ENCODE measurements at regions not wholly inside any gene's neighbourhood (a gene's known extent, or its start where the extent isn't known, plus 50 kb on each side); places are given as distances from the start of the nearest gene placed in this dataset.

DNA sequence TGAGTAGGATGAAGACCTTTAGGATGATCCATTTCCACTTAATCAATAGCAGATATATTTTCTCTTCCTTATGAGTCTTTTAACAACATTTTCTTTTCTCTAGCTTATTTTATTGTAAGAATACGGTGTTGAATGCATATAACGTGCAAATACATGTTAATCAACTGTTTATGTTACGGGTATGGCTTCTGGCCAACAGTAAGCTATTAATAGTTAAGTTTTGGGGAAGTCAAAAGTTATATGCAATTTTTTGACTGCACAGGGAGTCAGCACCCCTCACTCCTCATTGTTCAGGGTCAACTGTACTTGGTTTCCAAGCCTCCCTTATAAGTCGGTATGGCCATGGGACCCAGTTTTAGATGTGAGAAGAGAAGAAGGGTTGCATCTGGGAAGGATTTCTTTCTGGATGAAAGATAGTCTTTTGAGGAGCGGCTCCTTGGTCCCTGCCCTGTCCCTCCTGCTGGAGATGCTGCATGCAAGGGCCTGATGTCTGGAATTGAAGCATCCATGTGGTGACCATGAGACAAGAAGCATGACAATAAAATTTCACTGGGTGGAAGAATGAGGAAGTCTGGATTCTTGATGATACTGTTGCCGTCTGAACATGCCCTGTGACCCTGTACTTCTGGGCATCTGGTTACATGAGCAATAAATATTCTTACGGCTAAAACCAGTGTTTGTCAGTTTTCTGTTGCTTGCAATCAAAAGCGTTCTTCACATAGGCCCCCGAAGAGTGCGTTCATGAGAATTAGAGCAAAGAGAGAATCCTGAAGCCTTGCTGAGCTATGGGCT is 194.7 kb upstream of the PMEPA1 start:
- Mint-ChIP-seq H3K4me1 (no peaks in the 10 kb centered on the region), H3K9me3 (no peaks in the 10 kb centered on the region), H3K27ac (no peak overlapping the region), H3K36me3 (ENCODE audit: low read depth) (no peaks in the 10 kb centered on the region), H3K27me3 (peaks cover 35% of the 10 kb centered on the region), H3K4me3 (no peak overlapping the region)
- DNase-seq: no peak
- POLR2A ChIA-PET: no interaction called here
- CTCF ChIA-PET: no interaction called here

DNA sequence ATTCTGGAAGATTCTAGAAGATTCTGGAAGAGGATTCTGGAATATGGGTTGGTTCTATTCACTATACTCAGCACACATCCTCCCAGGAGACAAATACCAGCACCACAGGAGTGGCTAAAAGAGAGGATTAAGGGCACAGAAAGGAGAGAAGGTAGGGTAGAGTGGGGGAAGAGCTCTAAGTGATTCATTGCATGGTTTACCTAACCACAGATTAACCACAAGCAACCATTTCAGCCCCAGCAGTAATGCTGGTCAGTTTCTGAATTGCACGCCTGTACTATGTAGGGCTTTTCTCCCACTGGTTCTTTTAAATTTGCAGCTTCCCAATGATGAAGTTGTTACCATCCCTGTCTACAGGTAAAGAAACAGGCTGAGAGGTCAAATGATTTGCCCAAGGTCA is 192.7 kb upstream of the PMEPA1 start:
- no peaks in the 10 kb centered on the region for H3K9me3 Mint-ChIP-seq
- no peak overlapping the region for H3K27ac Mint-ChIP-seq

GRCh38 chr20:57901526-57901925 is 191.7 kb upstream of the PMEPA1 start:
- no peak overlapping the region for H3K27ac Mint-ChIP-seq
- CTCF ChIA-PET: no interaction called here

More for the DNA sequence above, 192.7 kb upstream of the PMEPA1 start:
- Mint-ChIP-seq H3K27me3 (peaks cover 29% of the 10 kb centered on the region), H3K36me3 (ENCODE audit: low read depth) (no peaks in the 10 kb centered on the region), H3K4me3 (no peak overlapping the region), H3K4me1 (no peaks in the 10 kb centered on the region)
- DNase-seq: no peak
- ChIA-PET POLR2A (no interaction called here), CTCF (no interaction called here)

DNA sequence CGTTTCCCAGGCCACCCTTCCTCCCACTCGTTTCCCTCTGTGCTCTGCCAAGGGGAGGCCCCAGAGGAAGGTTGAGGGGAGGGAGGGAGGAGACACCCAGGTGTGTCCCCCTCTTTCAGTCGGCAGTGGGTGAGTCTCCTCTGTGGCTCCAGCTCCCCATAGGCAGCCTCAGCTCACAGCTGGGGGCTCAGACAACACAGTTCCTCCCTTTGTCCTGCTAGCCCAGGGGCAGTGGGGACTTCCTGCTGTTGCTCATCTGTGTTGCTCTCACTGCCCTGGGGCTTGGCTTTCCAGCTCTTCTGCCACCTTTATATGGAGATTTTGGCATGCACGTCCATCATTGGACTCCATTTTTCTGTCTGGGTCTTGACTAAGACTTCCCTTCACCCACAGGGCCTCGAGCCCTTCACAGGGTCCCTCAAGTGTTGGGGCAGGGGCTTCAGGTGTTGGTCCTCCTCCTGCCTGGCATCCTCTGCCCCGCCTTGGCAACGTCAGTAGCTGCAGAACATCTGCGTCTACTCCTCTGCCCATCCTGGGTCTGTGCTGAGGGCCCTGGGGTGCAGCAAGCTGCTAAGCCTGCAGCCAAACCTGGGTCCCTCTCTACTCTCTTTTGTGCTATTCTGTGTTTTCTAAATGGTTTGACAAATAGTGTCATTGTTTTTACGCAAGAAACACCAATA is 190.6 kb upstream of the PMEPA1 start:
- H3K36me3 Mint-ChIP-seq (ENCODE audit: low read depth): no peaks in the 10 kb centered on the region
- POLR2A ChIA-PET: no interaction called here
- no peak overlapping the region for H3K27ac Mint-ChIP-seq
- no peaks in the 10 kb centered on the region for H3K9me3 Mint-ChIP-seq
- CTCF ChIA-PET: no interaction called here
- DNase-seq: no peak
- H3K4me1 Mint-ChIP-seq: no peaks in the 10 kb centered on the region
- peaks cover 17% of the 10 kb centered on the region for H3K27me3 Mint-ChIP-seq
- no peak overlapping the region for H3K4me3 Mint-ChIP-seq

More at GRCh38 chr20:57901526-57901925, 191.7 kb upstream of the PMEPA1 start:
- no peaks in the 10 kb centered on the region for H3K36me3 Mint-ChIP-seq (ENCODE audit: low read depth)
- H3K9me3 Mint-ChIP-seq: no peaks in the 10 kb centered on the region
- peaks cover 27% of the 10 kb centered on the region for H3K27me3 Mint-ChIP-seq
- H3K4me1 Mint-ChIP-seq: no peaks in the 10 kb centered on the region
- H3K4me3 Mint-ChIP-seq: no peak overlapping the region
- DNase-seq: no peak
- POLR2A ChIA-PET: no interaction called here

DNA sequence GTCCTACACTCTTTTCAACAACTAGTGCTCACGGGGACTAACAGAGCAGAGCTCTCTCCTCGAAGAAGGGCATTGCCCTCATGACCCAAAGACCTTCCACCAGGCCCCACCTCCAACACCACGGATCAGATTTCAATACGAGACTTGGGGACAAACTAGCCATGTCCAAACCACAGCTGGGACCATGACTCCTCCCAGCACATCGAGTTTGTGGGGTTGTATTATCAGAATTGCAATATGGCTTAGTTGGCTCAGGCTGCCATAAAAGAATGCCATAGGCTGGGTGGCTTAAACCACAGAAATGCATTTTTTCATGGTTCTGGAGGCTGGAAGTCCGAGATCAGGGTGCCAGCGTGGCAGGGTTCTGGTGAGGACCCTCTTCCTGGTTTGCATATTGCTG is 189.7 kb upstream of the PMEPA1 start:
- Mint-ChIP-seq H3K27ac (no peak overlapping the region), H3K9me3 (no peaks in the 10 kb centered on the region), H3K4me3 (no peak overlapping the region), H3K36me3 (ENCODE audit: low read depth) (no peaks in the 10 kb centered on the region), H3K4me1 (no peaks in the 10 kb centered on the region), H3K27me3 (peaks cover 9% of the 10 kb centered on the region)
- no peak for DNase-seq
- ChIA-PET CTCF (no interaction called here), POLR2A (no interaction called here)

GRCh38 chr20:57898332-57898731 is 188.5 kb upstream of the PMEPA1 start:
- no peaks in the 10 kb centered on the region for H3K27me3 Mint-ChIP-seq
- H3K4me1 Mint-ChIP-seq: no peaks in the 10 kb centered on the region
- H3K4me3 Mint-ChIP-seq: no peak overlapping the region
- POLR2A ChIA-PET: no interaction called here
- CTCF ChIA-PET: no interaction called here
- DNase-seq: no peak
- H3K27ac Mint-ChIP-seq: no peak overlapping the region
- H3K9me3 Mint-ChIP-seq: no peaks in the 10 kb centered on the region
- H3K36me3 Mint-ChIP-seq (ENCODE audit: low read depth): no peaks in the 10 kb centered on the region

DNA sequence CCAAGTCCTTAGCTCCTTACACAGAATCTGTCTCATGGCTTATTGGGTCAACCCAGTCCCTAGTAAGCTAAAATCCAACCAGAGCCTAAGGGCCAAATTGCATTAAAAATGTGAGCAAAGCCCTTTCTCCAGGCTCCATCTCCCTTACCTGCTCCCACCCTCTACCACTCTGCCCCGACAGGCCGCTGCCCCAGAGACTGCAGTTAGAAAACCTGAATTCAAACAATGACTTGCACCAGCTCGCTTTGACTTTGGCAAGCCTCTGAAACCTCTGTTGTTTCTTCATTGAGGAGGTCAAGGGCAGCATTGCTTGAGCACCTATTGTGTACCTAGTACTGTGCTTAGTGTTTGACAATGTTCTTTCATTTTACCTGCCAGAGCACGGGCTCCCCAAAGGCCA is 188.1 kb upstream of the PMEPA1 start:
- no peaks in the 10 kb centered on the region for H3K9me3 Mint-ChIP-seq
- ChIA-PET CTCF (no interaction called here), POLR2A (no interaction called here)
- no peaks in the 10 kb centered on the region for H3K36me3 Mint-ChIP-seq (ENCODE audit: low read depth)
- no peak for DNase-seq
- no peak overlapping the region for H3K27ac Mint-ChIP-seq
- H3K4me3 Mint-ChIP-seq: no peak overlapping the region
- no peaks in the 10 kb centered on the region for H3K27me3 Mint-ChIP-seq
- no peaks in the 10 kb centered on the region for H3K4me1 Mint-ChIP-seq

GRCh38 chr20:57897156-57897874 is 187.5 kb upstream of the PMEPA1 start:
- Mint-ChIP-seq H3K27me3 (no peaks in the 10 kb centered on the region), H3K27ac (no peak overlapping the region), H3K36me3 (ENCODE audit: low read depth) (no peaks in the 10 kb centered on the region), H3K9me3 (no peaks in the 10 kb centered on the region), H3K4me3 (no peak overlapping the region), H3K4me1 (no peaks in the 10 kb centered on the region)
- ChIA-PET CTCF (no interaction called here), POLR2A (no interaction called here)
- no peak for DNase-seq

DNA sequence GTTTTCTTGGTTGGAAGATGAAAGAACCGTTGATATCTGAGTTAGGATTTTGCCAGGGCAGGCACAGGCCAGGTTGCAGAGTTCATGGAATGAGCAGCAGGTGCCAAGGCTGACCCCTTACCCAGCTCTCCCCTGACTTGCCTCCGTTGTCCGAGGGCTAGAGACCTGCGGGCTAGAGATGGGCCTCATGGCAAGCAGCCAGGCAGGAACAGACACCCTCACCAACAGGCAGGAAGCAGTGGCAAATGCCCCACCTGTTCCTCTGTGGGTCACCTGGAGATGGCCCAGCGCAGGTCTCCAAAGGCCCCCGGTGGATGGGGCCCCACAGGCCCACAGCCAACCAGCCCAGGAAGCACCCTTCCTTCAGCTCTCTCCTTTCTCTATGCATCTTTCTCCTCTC is 186.7 kb upstream of the PMEPA1 start:
- CTCF ChIA-PET: no interaction called here
- no peaks in the 10 kb centered on the region for H3K9me3 Mint-ChIP-seq
- H3K36me3 Mint-ChIP-seq (ENCODE audit: low read depth): no peaks in the 10 kb centered on the region
- no peak overlapping the region for H3K27ac Mint-ChIP-seq
- no peak for DNase-seq
- H3K4me1 Mint-ChIP-seq: no peaks in the 10 kb centered on the region
- POLR2A ChIA-PET: no interaction called here
- no peaks in the 10 kb centered on the region for H3K27me3 Mint-ChIP-seq
- no peak overlapping the region for H3K4me3 Mint-ChIP-seq

DNA sequence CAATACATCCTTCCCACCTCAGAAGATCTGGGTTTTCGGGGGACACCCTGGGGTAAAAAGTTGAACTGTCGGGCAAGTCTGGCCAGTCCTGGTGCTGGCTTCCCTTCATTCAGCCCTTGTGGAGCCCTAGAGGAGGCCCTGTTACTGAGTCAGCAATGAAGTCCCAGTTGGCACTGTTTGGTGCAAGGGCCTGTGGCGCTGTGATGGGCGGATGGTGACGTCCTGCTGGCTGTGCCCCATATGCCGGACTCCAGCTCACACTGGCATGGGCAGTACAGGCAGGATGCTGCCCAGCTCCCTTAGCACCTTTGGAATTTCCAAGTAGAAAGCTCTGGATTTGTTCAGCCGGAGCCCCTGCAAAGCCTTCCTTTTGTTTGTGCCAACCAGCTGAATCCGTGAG is 186.2 kb upstream of the PMEPA1 start:
- no peaks in the 10 kb centered on the region for H3K9me3 Mint-ChIP-seq
- H3K27ac Mint-ChIP-seq: no peak overlapping the region
- no peaks in the 10 kb centered on the region for H3K36me3 Mint-ChIP-seq (ENCODE audit: low read depth)
- H3K4me1 Mint-ChIP-seq: no peaks in the 10 kb centered on the region
- DNase-seq: no peak
- ChIA-PET CTCF (no interaction called here), POLR2A (no interaction called here)
- H3K27me3 Mint-ChIP-seq: no peaks in the 10 kb centered on the region
- no peak overlapping the region for H3K4me3 Mint-ChIP-seq

DNA sequence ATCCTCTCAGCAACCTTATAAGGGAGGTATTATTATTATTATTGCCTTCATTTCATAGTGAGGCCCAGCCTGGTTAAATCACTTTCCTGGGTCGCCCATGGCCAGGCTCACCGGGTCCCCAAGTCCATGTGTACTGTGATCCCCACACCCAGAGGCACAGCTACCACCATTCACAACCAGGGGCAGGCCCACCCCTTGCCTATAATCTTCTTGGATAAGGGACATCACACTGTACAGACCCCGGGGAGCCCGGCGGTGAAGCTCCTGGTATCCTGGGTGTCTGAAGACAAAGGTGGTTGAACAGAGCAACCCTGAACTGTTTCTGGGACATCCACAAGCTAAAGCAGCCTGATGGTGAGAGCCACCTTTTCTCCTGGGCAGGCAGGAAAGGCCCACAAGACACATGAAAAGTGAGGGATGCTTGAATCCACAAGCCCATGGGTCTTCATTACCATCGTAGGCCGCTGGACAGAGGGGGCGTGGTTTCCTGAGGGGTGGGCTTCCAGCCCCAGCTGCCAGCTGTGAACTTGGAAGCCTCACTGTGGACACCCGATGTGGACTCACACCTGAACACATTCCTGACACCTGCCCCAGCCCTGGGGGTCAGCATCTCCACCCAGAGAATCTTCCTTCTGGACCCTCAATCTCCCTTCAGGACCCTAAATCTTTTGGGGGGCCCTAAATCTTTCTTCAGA is 185.5 kb upstream of the PMEPA1 start:
- no peak overlapping the region for H3K27ac Mint-ChIP-seq
- POLR2A ChIA-PET: no interaction called here
- no peaks in the 10 kb centered on the region for H3K36me3 Mint-ChIP-seq (ENCODE audit: low read depth)
- no peak overlapping the region for H3K4me3 Mint-ChIP-seq
- no peaks in the 10 kb centered on the region for H3K27me3 Mint-ChIP-seq
- CTCF ChIA-PET: no interaction called here
- DNase-seq: no peak
- no peaks in the 10 kb centered on the region for H3K9me3 Mint-ChIP-seq
- H3K4me1 Mint-ChIP-seq: no peaks in the 10 kb centered on the region

GRCh38 chr20:57894522-57894921 is 184.7 kb upstream of the PMEPA1 start:
- ChIA-PET CTCF (no interaction called here), POLR2A (no interaction called here)
- no peak overlapping the region for H3K27ac Mint-ChIP-seq
- no peaks in the 10 kb centered on the region for H3K4me1 Mint-ChIP-seq
- H3K36me3 Mint-ChIP-seq (ENCODE audit: low read depth): no peaks in the 10 kb centered on the region
- no peaks in the 10 kb centered on the region for H3K27me3 Mint-ChIP-seq
- no peaks in the 10 kb centered on the region for H3K9me3 Mint-ChIP-seq
- H3K4me3 Mint-ChIP-seq: no peak overlapping the region
- no peak for DNase-seq

- ChIA-PET CTCF (no interaction called here), POLR2A (no interaction called here)
- Mint-ChIP-seq H3K36me3 (ENCODE audit: low read depth) (no peaks in the 10 kb centered on the region), H3K27me3 (no peaks in the 10 kb centered on the region), H3K4me1 (no peaks in the 10 kb centered on the region), H3K27ac (peak overlapping the region; percentile 41), H3K4me3 (no peak overlapping the region), H3K9me3 (no peaks in the 10 kb centered on the region)
- no peak for DNase-seq
Measured at GRCh38 chr20:57894096-57894495, 184.3 kb upstream of the PMEPA1 start.

Data from activated CD4-positive, alpha-beta T cell treated with anti-CD3 and anti-CD28 coated beads, Interleukin-2, amount 10 ng/mL, durations not matched to agents 7 days and 5 days (primary cell).